ENCODE measurements at regions not wholly inside any gene's neighbourhood (a gene's known extent, or its start where the extent isn't known, plus 50 kb on each side); places are given as distances from the start of the nearest gene placed in this dataset.

- Histone ChIP-seq H3K27me3 (ENCODE audit: control insufficient read depth in 3 of 3, insufficient read depth in 3 of 3, low read length in 3 of 3) (no peaks in the 10 kb centered on the region), H3K27ac (ENCODE audit: low read depth, low read length) (no peak overlapping the region), H3K9me3 (ENCODE audit: control insufficient read depth in 3 of 3, low read length in 3 of 3) (no peaks in the 10 kb centered on the region), H3K4me1 (ENCODE audit: control insufficient read depth in 3 of 3, insufficient read depth in 3 of 3, low read length in 3 of 3) (no peaks in the 10 kb centered on the region), H3K9ac (ENCODE audit: low read depth in 1 of 3, low read length in 3 of 3) (no peak overlapping the region), H3K36me3 (ENCODE audit: control insufficient read depth in 3 of 3, insufficient read depth in 3 of 3, low read length in 3 of 3) (no peaks in the 10 kb centered on the region), H3K4me3 (ENCODE audit: low read length in 3 of 3) (no peak overlapping the region)
Measured at GRCh38 chr4:127071443-127071842, 561.3 kb upstream of the INTU start.

GRCh38 chr4:127080141-127080540 lies 552.6 kb upstream of the INTU start:
- H3K4me3 ChIP-seq (ENCODE audit: low read length in 3 of 3) = no peak overlapping the region
- no peaks in the 10 kb centered on the region for H3K9me3 ChIP-seq (ENCODE audit: control insufficient read depth in 3 of 3, low read length in 3 of 3)
- no peaks in the 10 kb centered on the region for H3K36me3 ChIP-seq (ENCODE audit: control insufficient read depth in 3 of 3, insufficient read depth in 3 of 3, low read length in 3 of 3)
- H3K27me3 ChIP-seq (ENCODE audit: control insufficient read depth in 3 of 3, insufficient read depth in 3 of 3, low read length in 3 of 3) = no peaks in the 10 kb centered on the region
- no peaks in the 10 kb centered on the region for H3K4me1 ChIP-seq (ENCODE audit: control insufficient read depth in 3 of 3, insufficient read depth in 3 of 3, low read length in 3 of 3)
- H3K9ac ChIP-seq (ENCODE audit: low read depth in 1 of 3, low read length in 3 of 3) = no peak overlapping the region
- H3K27ac ChIP-seq (ENCODE audit: low read depth, low read length) = no peak overlapping the region

- Histone ChIP-seq H3K9me3 (ENCODE audit: control insufficient read depth in 3 of 3, low read length in 3 of 3) (no peaks in the 10 kb centered on the region), H3K36me3 (ENCODE audit: control insufficient read depth in 3 of 3, insufficient read depth in 3 of 3, low read length in 3 of 3) (no peaks in the 10 kb centered on the region), H3K27ac (ENCODE audit: low read depth, low read length) (no peak overlapping the region), H3K4me3 (ENCODE audit: low read length in 3 of 3) (no peak overlapping the region), H3K4me1 (ENCODE audit: control insufficient read depth in 3 of 3, insufficient read depth in 3 of 3, low read length in 3 of 3) (no peaks in the 10 kb centered on the region), H3K9ac (ENCODE audit: low read depth in 1 of 3, low read length in 3 of 3) (no peak overlapping the region), H3K27me3 (ENCODE audit: control insufficient read depth in 3 of 3, insufficient read depth in 3 of 3, low read length in 3 of 3) (no peaks in the 10 kb centered on the region)
Measured at GRCh38 chr4:127081041-127081440, 551.7 kb upstream of the INTU start.

GRCh38 chr4:127082986-127083385 lies 549.8 kb upstream of the INTU start:
- Histone ChIP-seq H3K9me3 (ENCODE audit: control insufficient read depth in 3 of 3, low read length in 3 of 3) (peaks cover 0 to 4% (median 0%) of the 10 kb centered on the region in 3 donors), H3K27me3 (ENCODE audit: control insufficient read depth in 3 of 3, insufficient read depth in 3 of 3, low read length in 3 of 3) (no peaks in the 10 kb centered on the region), H3K4me1 (ENCODE audit: control insufficient read depth in 3 of 3, insufficient read depth in 3 of 3, low read length in 3 of 3) (no peaks in the 10 kb centered on the region), H3K4me3 (ENCODE audit: low read length in 3 of 3) (no peak overlapping the region), H3K9ac (ENCODE audit: low read depth in 1 of 3, low read length in 3 of 3) (no peak overlapping the region), H3K36me3 (ENCODE audit: control insufficient read depth in 3 of 3, insufficient read depth in 3 of 3, low read length in 3 of 3) (no peaks in the 10 kb centered on the region), H3K27ac (ENCODE audit: low read depth, low read length) (no peak overlapping the region)

- H3K9ac ChIP-seq (ENCODE audit: low read depth in 1 of 3, low read length in 3 of 3) = no peak overlapping the region
- H3K4me1 ChIP-seq (ENCODE audit: control insufficient read depth in 3 of 3, insufficient read depth in 3 of 3, low read length in 3 of 3) = no peaks in the 10 kb centered on the region
- no peaks in the 10 kb centered on the region for H3K27me3 ChIP-seq (ENCODE audit: control insufficient read depth in 3 of 3, insufficient read depth in 3 of 3, low read length in 3 of 3)
- H3K27ac ChIP-seq (ENCODE audit: low read depth, low read length) = no peak overlapping the region
- H3K9me3 ChIP-seq (ENCODE audit: control insufficient read depth in 3 of 3, low read length in 3 of 3) = peaks cover 0 to 4% (median 0%) of the 10 kb centered on the region in 3 donors
- no peak overlapping the region for H3K4me3 ChIP-seq (ENCODE audit: low read length in 3 of 3)
- H3K36me3 ChIP-seq (ENCODE audit: control insufficient read depth in 3 of 3, insufficient read depth in 3 of 3, low read length in 3 of 3) = no peaks in the 10 kb centered on the region
Measured at GRCh38 chr4:127084666-127085065, 548.1 kb upstream of the INTU start.

- H3K9me3 ChIP-seq (ENCODE audit: control insufficient read depth in 3 of 3, low read length in 3 of 3) = no peaks in the 10 kb centered on the region
- no peaks in the 10 kb centered on the region for H3K4me1 ChIP-seq (ENCODE audit: control insufficient read depth in 3 of 3, insufficient read depth in 3 of 3, low read length in 3 of 3)
- H3K9ac ChIP-seq (ENCODE audit: low read depth in 1 of 3, low read length in 3 of 3) = no peak overlapping the region
- no peaks in the 10 kb centered on the region for H3K36me3 ChIP-seq (ENCODE audit: control insufficient read depth in 3 of 3, insufficient read depth in 3 of 3, low read length in 3 of 3)
- no peaks in the 10 kb centered on the region for H3K27me3 ChIP-seq (ENCODE audit: control insufficient read depth in 3 of 3, insufficient read depth in 3 of 3, low read length in 3 of 3)
- no peak overlapping the region for H3K27ac ChIP-seq (ENCODE audit: low read depth, low read length)
- no peak overlapping the region for H3K4me3 ChIP-seq (ENCODE audit: low read length in 3 of 3)
Measured at GRCh38 chr4:127097061-127097460, 535.7 kb upstream of the INTU start.

- Histone ChIP-seq H3K27me3 (ENCODE audit: control insufficient read depth in 3 of 3, insufficient read depth in 3 of 3, low read length in 3 of 3) (no peaks in the 10 kb centered on the region), H3K9me3 (ENCODE audit: control insufficient read depth in 3 of 3, low read length in 3 of 3) (no peaks in the 10 kb centered on the region), H3K36me3 (ENCODE audit: control insufficient read depth in 3 of 3, insufficient read depth in 3 of 3, low read length in 3 of 3) (no peaks in the 10 kb centered on the region), H3K9ac (ENCODE audit: low read depth in 1 of 3, low read length in 3 of 3) (no peak overlapping the region), H3K4me1 (ENCODE audit: control insufficient read depth in 3 of 3, insufficient read depth in 3 of 3, low read length in 3 of 3) (no peaks in the 10 kb centered on the region), H3K27ac (ENCODE audit: low read depth, low read length) (no peak overlapping the region), H3K4me3 (ENCODE audit: low read length in 3 of 3) (no peak overlapping the region)
Measured at GRCh38 chr4:127102361-127102760, 530.4 kb upstream of the INTU start.

GRCh38 chr4:127103681-127104115 lies 529.1 kb upstream of the INTU start:
- no peaks in the 10 kb centered on the region for H3K9me3 ChIP-seq (ENCODE audit: control insufficient read depth in 3 of 3, low read length in 3 of 3)
- H3K36me3 ChIP-seq (ENCODE audit: control insufficient read depth in 3 of 3, insufficient read depth in 3 of 3, low read length in 3 of 3) = no peaks in the 10 kb centered on the region
- H3K27me3 ChIP-seq (ENCODE audit: control insufficient read depth in 3 of 3, insufficient read depth in 3 of 3, low read length in 3 of 3) = no peaks in the 10 kb centered on the region
- no peak overlapping the region for H3K4me3 ChIP-seq (ENCODE audit: low read length in 3 of 3)
- no peak overlapping the region for H3K9ac ChIP-seq (ENCODE audit: low read depth in 1 of 3, low read length in 3 of 3)
- no peaks in the 10 kb centered on the region for H3K4me1 ChIP-seq (ENCODE audit: control insufficient read depth in 3 of 3, insufficient read depth in 3 of 3, low read length in 3 of 3)
- no peak overlapping the region for H3K27ac ChIP-seq (ENCODE audit: low read depth, low read length)

GRCh38 chr4:127113844-127114362 lies 518.9 kb upstream of the INTU start:
- no peaks in the 10 kb centered on the region for H3K27me3 ChIP-seq (ENCODE audit: control insufficient read depth in 3 of 3, insufficient read depth in 3 of 3, low read length in 3 of 3)
- H3K4me3 ChIP-seq (ENCODE audit: low read length in 3 of 3) = no peak overlapping the region
- no peak overlapping the region for H3K9ac ChIP-seq (ENCODE audit: low read depth in 1 of 3, low read length in 3 of 3)
- no peak overlapping the region for H3K27ac ChIP-seq (ENCODE audit: low read depth, low read length)
- no peaks in the 10 kb centered on the region for H3K4me1 ChIP-seq (ENCODE audit: control insufficient read depth in 3 of 3, insufficient read depth in 3 of 3, low read length in 3 of 3)
- H3K36me3 ChIP-seq (ENCODE audit: control insufficient read depth in 3 of 3, insufficient read depth in 3 of 3, low read length in 3 of 3) = no peaks in the 10 kb centered on the region
- H3K9me3 ChIP-seq (ENCODE audit: control insufficient read depth in 3 of 3, low read length in 3 of 3) = peaks cover 0 to 4% (median 0%) of the 10 kb centered on the region in 3 donors

- no peaks in the 10 kb centered on the region for H3K27me3 ChIP-seq (ENCODE audit: control insufficient read depth in 3 of 3, insufficient read depth in 3 of 3, low read length in 3 of 3)
- H3K4me3 ChIP-seq (ENCODE audit: low read length in 3 of 3) = no peak overlapping the region
- H3K9ac ChIP-seq (ENCODE audit: low read depth in 1 of 3, low read length in 3 of 3) = no peak overlapping the region
- no peaks in the 10 kb centered on the region for H3K36me3 ChIP-seq (ENCODE audit: control insufficient read depth in 3 of 3, insufficient read depth in 3 of 3, low read length in 3 of 3)
- no peaks in the 10 kb centered on the region for H3K9me3 ChIP-seq (ENCODE audit: control insufficient read depth in 3 of 3, low read length in 3 of 3)
- no peak overlapping the region for H3K27ac ChIP-seq (ENCODE audit: low read depth, low read length)
- H3K4me1 ChIP-seq (ENCODE audit: control insufficient read depth in 3 of 3, insufficient read depth in 3 of 3, low read length in 3 of 3) = no peaks in the 10 kb centered on the region
Measured at GRCh38 chr4:127118681-127119080, 514.1 kb upstream of the INTU start.
